ENCODE measurements at regions not wholly inside any gene's neighbourhood (a gene's known extent, or its start where the extent isn't known, plus 50 kb on each side); places are given as distances from the start of the nearest gene placed in this dataset.

GRCh38 chr2:122960759-122961641 lies 1064.1 kb upstream of the CNTNAP5 start:
- DNase-seq = no peak

GRCh38 chr2:122966461-122966860 lies 1058.6 kb upstream of the CNTNAP5 start:
- DNase-seq = no peak

GRCh38 chr2:122977580-122977979 lies 1047.5 kb upstream of the CNTNAP5 start:
- no peak for DNase-seq

GRCh38 chr2:122980671-122981070 lies 1044.4 kb upstream of the CNTNAP5 start:
- DNase-seq = no peak

- no peak for DNase-seq
Measured at GRCh38 chr2:122982936-122983335, 1042.2 kb upstream of the CNTNAP5 start.

- no peak for DNase-seq
Measured at GRCh38 chr2:122988395-122989221, 1036.5 kb upstream of the CNTNAP5 start.

- no peak for DNase-seq
Measured at GRCh38 chr2:122993592-122993991, 1031.5 kb upstream of the CNTNAP5 start.

- no peak for DNase-seq
Measured at GRCh38 chr2:122999258-122999657, 1025.8 kb upstream of the CNTNAP5 start.

GRCh38 chr2:122999821-123000220 lies 1025.3 kb upstream of the CNTNAP5 start:
- no peak for DNase-seq

- no peak for DNase-seq
Measured at GRCh38 chr2:123002660-123003248, 1022.3 kb upstream of the CNTNAP5 start.

GRCh38 chr2:123015186-123015585 lies 1009.9 kb upstream of the CNTNAP5 start:
- no peak for DNase-seq

- DNase-seq = no peak
Measured at GRCh38 chr2:123035541-123035940, 989.5 kb upstream of the CNTNAP5 start.

GRCh38 chr2:123036300-123036699 lies 988.8 kb upstream of the CNTNAP5 start:
- no peak for DNase-seq

GRCh38 chr2:123040506-123040905 lies 984.6 kb upstream of the CNTNAP5 start:
- DNase-seq = no peak

- no peak for DNase-seq
Measured at GRCh38 chr2:123043458-123043857, 981.6 kb upstream of the CNTNAP5 start.

GRCh38 chr2:123045713-123046112 lies 979.4 kb upstream of the CNTNAP5 start:
- DNase-seq = no peak

- no peak for DNase-seq
Measured at GRCh38 chr2:123047186-123047585, 977.9 kb upstream of the CNTNAP5 start.

GRCh38 chr2:123051136-123051535 lies 974.0 kb upstream of the CNTNAP5 start:
- no peak for DNase-seq

- DNase-seq = no peak
Measured at GRCh38 chr2:123061534-123061933, 963.6 kb upstream of the CNTNAP5 start.

- no peak for DNase-seq
Measured at GRCh38 chr2:123073371-123073770, 951.7 kb upstream of the CNTNAP5 start.

GRCh38 chr2:123073956-123074355 lies 951.1 kb upstream of the CNTNAP5 start:
- DNase-seq = no peak

- no peak for DNase-seq
Measured at GRCh38 chr2:123077101-123077500, 948.0 kb upstream of the CNTNAP5 start.

- no peak for DNase-seq
Measured at GRCh38 chr2:123080331-123080730, 944.8 kb upstream of the CNTNAP5 start.

GRCh38 chr2:123085484-123085883 lies 939.6 kb upstream of the CNTNAP5 start:
- no peak for DNase-seq
